ENCODE measurements at regions not wholly inside any gene's neighbourhood (a gene's known extent, or its start where the extent isn't known, plus 50 kb on each side); places are given as distances from the start of the nearest gene placed in this dataset.
"Not testable (repeated sequence)": the region's sequence is repeated elsewhere in the genome, so short reads cannot be mapped to it uniquely, and the experiment has no call there.

GRCh38 chr6:94213226-94213625 is 793.9 kb upstream of the EPHA7 start:
- no peak for DNase-seq

- no peak for DNase-seq
Measured at GRCh38 chr6:94196891-94197290, 777.5 kb upstream of the EPHA7 start.

GRCh38 chr6:94190030-94190429 is 770.7 kb upstream of the EPHA7 start:
- no peak for DNase-seq

- no peak for DNase-seq
Measured at GRCh38 chr6:94184666-94185464, 765.5 kb upstream of the EPHA7 start.

- DNase-seq = no peak
Measured at GRCh38 chr6:94177429-94177828, 758.1 kb upstream of the EPHA7 start.

GRCh38 chr6:94175465-94175864 is 756.1 kb upstream of the EPHA7 start:
- no peak for DNase-seq

- DNase-seq = no peak
Measured at GRCh38 chr6:94163877-94164276, 744.5 kb upstream of the EPHA7 start.

GRCh38 chr6:94150886-94151285 is 731.5 kb upstream of the EPHA7 start:
- DNase-seq = no peak

- DNase-seq = no peak
Measured at GRCh38 chr6:94144807-94145206, 725.4 kb upstream of the EPHA7 start.

- not testable (repeated sequence) for DNase-seq
Measured at GRCh38 chr6:94137178-94137577, 717.8 kb upstream of the EPHA7 start.

GRCh38 chr6:94133106-94133505 is 713.7 kb upstream of the EPHA7 start:
- no peak for DNase-seq

GRCh38 chr6:94131271-94131670 is 711.9 kb upstream of the EPHA7 start:
- DNase-seq = no peak

- DNase-seq = no peak
Measured at GRCh38 chr6:94130478-94130877, 711.1 kb upstream of the EPHA7 start.

- DNase-seq = no peak
Measured at GRCh38 chr6:94129926-94130325, 710.6 kb upstream of the EPHA7 start.

- DNase-seq = no peak
Measured at GRCh38 chr6:94127716-94128115, 708.4 kb upstream of the EPHA7 start.

- no peak for DNase-seq
Measured at GRCh38 chr6:94124333-94124732, 705.0 kb upstream of the EPHA7 start.

GRCh38 chr6:94121094-94121493 is 701.7 kb upstream of the EPHA7 start:
- no peak for DNase-seq

- DNase-seq = no peak
Measured at GRCh38 chr6:94099072-94099471, 679.7 kb upstream of the EPHA7 start.

- no peak for DNase-seq
Measured at GRCh38 chr6:94095961-94096360, 676.6 kb upstream of the EPHA7 start.

- no peak for DNase-seq
Measured at GRCh38 chr6:94089941-94090340, 670.6 kb upstream of the EPHA7 start.

- DNase-seq = no peak
Measured at GRCh38 chr6:94088870-94089269, 669.5 kb upstream of the EPHA7 start.

GRCh38 chr6:94074764-94075163 is 655.4 kb upstream of the EPHA7 start:
- DNase-seq = no peak

- no peak for DNase-seq
Measured at GRCh38 chr6:94071835-94072234, 652.5 kb upstream of the EPHA7 start.

GRCh38 chr6:94065707-94066337 is 646.5 kb upstream of the EPHA7 start:
- DNase-seq = no peak

- no peak for DNase-seq
Measured at GRCh38 chr6:94052749-94053148, 633.4 kb upstream of the EPHA7 start.
